ENCODE measurements at regions not wholly inside any gene's neighbourhood (a gene's known extent, or its start where the extent isn't known, plus 50 kb on each side); places are given as distances from the start of the nearest gene placed in this dataset.
"Not testable (repeated sequence)": the region's sequence is repeated elsewhere in the genome, so short reads cannot be mapped to it uniquely, and the experiment has no call there.

GRCh38 chr5:72637058-72637457 is 129.8 kb upstream of the ZNF366 start:
- no peak for DNase-seq (ENCODE audit: low read depth)
- no peak overlapping the region for H3K4me3 ChIP-seq (ENCODE audit: low read depth, low read length)
- TF ChIP-seq CTCF (IDR thresholded peaks at IDR 0.05; ENCODE audit: control insufficient read depth, extremely low read depth, insufficient read depth): no peak

GRCh38 chr5:72636565-72636964 is 129.4 kb upstream of the ZNF366 start:
- H3K4me3 ChIP-seq (ENCODE audit: low read depth, low read length): not testable (repeated sequence)

GRCh38 chr5:72634444-72634843 is 127.2 kb upstream of the ZNF366 start:
- DNase-seq (ENCODE audit: low read depth): no peak
- TF ChIP-seq CTCF (IDR thresholded peaks at IDR 0.05; ENCODE audit: control insufficient read depth, extremely low read depth, insufficient read depth): no peak
- H3K4me3 ChIP-seq (ENCODE audit: low read depth, low read length): no peak overlapping the region

More at GRCh38 chr5:72636565-72636964, 129.4 kb upstream of the ZNF366 start:
- DNase-seq (ENCODE audit: low read depth): not testable (repeated sequence)

GRCh38 chr5:72633649-72634048 is 126.4 kb upstream of the ZNF366 start:
- no peak overlapping the region for H3K4me3 ChIP-seq (ENCODE audit: low read depth, low read length)
- DNase-seq (ENCODE audit: low read depth): no peak
- no peak for TF ChIP-seq CTCF (IDR thresholded peaks at IDR 0.05; ENCODE audit: control insufficient read depth, extremely low read depth, insufficient read depth)

- no peak for DNase-seq (ENCODE audit: low read depth)
- TF ChIP-seq CTCF (IDR thresholded peaks at IDR 0.05; ENCODE audit: control insufficient read depth, extremely low read depth, insufficient read depth): no peak
These were observed 125.8 kb upstream of the ZNF366 start for GRCh38 chr5:72633041-72633445.

GRCh38 chr5:72630721-72631120 is 123.5 kb upstream of the ZNF366 start:
- no peak for TF ChIP-seq CTCF (IDR thresholded peaks at IDR 0.05; ENCODE audit: control insufficient read depth, extremely low read depth, insufficient read depth)
- DNase-seq (ENCODE audit: low read depth): no peak
- H3K4me3 ChIP-seq (ENCODE audit: low read depth, low read length): no peak overlapping the region

More at GRCh38 chr5:72633041-72633445, 125.8 kb upstream of the ZNF366 start:
- no peak overlapping the region for H3K4me3 ChIP-seq (ENCODE audit: low read depth, low read length)

GRCh38 chr5:72630081-72630480 is 122.9 kb upstream of the ZNF366 start:
- H3K4me3 ChIP-seq (ENCODE audit: low read depth, low read length): no peak overlapping the region
- TF ChIP-seq CTCF (IDR thresholded peaks at IDR 0.05; ENCODE audit: control insufficient read depth, extremely low read depth, insufficient read depth): no peak
- no peak for DNase-seq (ENCODE audit: low read depth)
